Breast epithelium (tissue), 4 donors: ENCODE measurements at regions not wholly inside any gene's neighbourhood (a gene's known extent, or its start where the extent isn't known, plus 50 kb on each side); places are given as distances from the start of the nearest gene placed in this dataset.

Experiments used
- DNase-seq, 2 donors: peaks; one replicate each; pipeline ENCODE4 v3.0.0-alpha.2; 2019; ENCODE audit warnings: low spot score in 2 of 2
- H3K27ac ChIP-seq, 2 donors: fragments of 200-600 bp; sonication (generic) in 1 of 2; one replicate each; pipeline ENCODE4 v1.5.1; 2016 to 2019; ENCODE audit warnings: mild to moderate bottlenecking in 1 of 2
- H3K27me3 ChIP-seq, 2 donors: fragments of 200-600 bp; sonication (generic) in 1 of 2; one replicate each; pipeline versions ENCODE4 v1.5.1 to v1.6.0; 2017 to 2019; ENCODE audit warnings: control low read depth in 1 of 2, mild to moderate bottlenecking in 1 of 2
- H3K36me3 ChIP-seq: fragments of 200-600 bp; one replicate; pipeline ENCODE4 v1.5.1; 2019
- H3K4me1 ChIP-seq, 2 donors: fragments of 200-600 bp; sonication (generic); one replicate each; pipeline ENCODE4 v1.5.1; 2016 to 2019; ENCODE audit warnings: control low read depth in 1 of 2
- H3K4me3 ChIP-seq, 3 donors: fragments of 200-600 bp; sonication (generic); 1 replicate in 2 of 3; 2 replicates in 1 of 3; pipeline ENCODE4 v1.5.1; 2016 to 2019; ENCODE audit warnings: mild to moderate bottlenecking in 3 of 3, moderate library complexity in 2 of 3
- H3K9me3 ChIP-seq, 2 donors: fragments of 200-600 bp; sonication (generic) in 1 of 2; one replicate each; pipeline ENCODE4 v1.5.1; 2016 to 2019; ENCODE audit warnings: control low read depth in 1 of 2
- CTCF ChIP-seq, 3 donors: fragments of 450-650 bp; IDR thresholded peaks; one replicate each; pipeline ENCODE4 v1.5.1; 2016 to 2017; ENCODE audit warnings: antibody characterized with exemption in 3 of 3, mild to moderate bottlenecking in 3 of 3, moderate library complexity in 3 of 3
- POLR2A ChIP-seq: fragments of 450-650 bp; IDR thresholded peaks from one replicate; pipeline ENCODE4 v1.6.1; 2016; ENCODE audit warnings: antibody characterized with exemption, mild to moderate bottlenecking, moderate library complexity
- POLR2AphosphoS5 ChIP-seq, 3 donors: sonication (generic); formaldehyde crosslinking; IDR thresholded peaks; one replicate each; pipeline ENCODE4 v1.6.1; 2017; ENCODE audit warnings: antibody characterized with exemption in 3 of 3
- intact Hi-C: fragments of 100-400 bp; cut with DNase I; formaldehyde crosslinking; loops from one replicate; pipeline ENCODE4 v1.15.1; 2023; ENCODE audit warnings: low total_unique reads

- TF ChIP-seq CTCF (IDR thresholded peaks at IDR 0.05) (no peak), POLR2AphosphoS5 (IDR thresholded peaks at IDR 0.05) (no peak), POLR2A (no peak)
- Histone ChIP-seq H3K4me3 (no peak overlapping the region), H3K27me3 (no peaks in the 10 kb centered on the region), H3K36me3 (no peaks in the 10 kb centered on the region), H3K9me3 (peaks cover 7 to 12% of the 10 kb centered on the region in 2 donors), H3K27ac (no peak overlapping the region), H3K4me1 (no peaks in the 10 kb centered on the region)
- intact Hi-C loops = no loop called here
- DNase-seq = peak in 1 of 2 donors; percentile 18
Observed at GRCh38 chr1:118785246-118785645, 202.9 kb downstream of the TBX15 start.

- DNase-seq = no peak
- intact Hi-C loops = no loop called here
- Histone ChIP-seq H3K27ac (no peak overlapping the region), H3K27me3 (no peaks in the 10 kb centered on the region), H3K4me1 (no peaks in the 10 kb centered on the region), H3K36me3 (no peaks in the 10 kb centered on the region), H3K9me3 (no peaks in the 10 kb centered on the region), H3K4me3 (no peak overlapping the region)
- TF ChIP-seq POLR2A (no peak), CTCF (IDR thresholded peaks at IDR 0.05) (no peak), POLR2AphosphoS5 (IDR thresholded peaks at IDR 0.05) (no peak)
Observed at GRCh38 chr1:118783095-118783758, 204.9 kb downstream of the TBX15 start.

GRCh38 chr1:118773656-118774055 is 214.5 kb downstream of the TBX15 start:
- no peak overlapping the region for H3K27ac ChIP-seq
- H3K27me3 ChIP-seq = no peaks in the 10 kb centered on the region
- H3K4me1 ChIP-seq = no peaks in the 10 kb centered on the region
- TF ChIP-seq POLR2A = no peak
- TF ChIP-seq POLR2AphosphoS5 (IDR thresholded peaks at IDR 0.05) = no peak
- TF ChIP-seq CTCF (IDR thresholded peaks at IDR 0.05) = no peak
- no peak for DNase-seq
- intact Hi-C loops = no loop called here
- H3K4me3 ChIP-seq = no peak overlapping the region
- H3K36me3 ChIP-seq = no peaks in the 10 kb centered on the region
- H3K9me3 ChIP-seq = peaks cover 4 to 6% of the 10 kb centered on the region in 2 donors

- Histone ChIP-seq H3K27ac (no peak overlapping the region), H3K27me3 (no peaks in the 10 kb centered on the region), H3K36me3 (no peaks in the 10 kb centered on the region), H3K4me1 (no peaks in the 10 kb centered on the region), H3K9me3 (peaks cover 0 to 15% of the 10 kb centered on the region in 2 donors), H3K4me3 (no peak overlapping the region)
- DNase-seq = no peak
- no peak for TF ChIP-seq POLR2AphosphoS5 (IDR thresholded peaks at IDR 0.05)
- TF ChIP-seq POLR2A = no peak
- no peak for TF ChIP-seq CTCF (IDR thresholded peaks at IDR 0.05)
- intact Hi-C loops = no loop called here
Observed at GRCh38 chr1:118767971-118768370, 220.2 kb downstream of the TBX15 start.

GRCh38 chr1:118753976-118754375 is 234.2 kb downstream of the TBX15 start:
- H3K27ac ChIP-seq = no peak overlapping the region
- no peaks in the 10 kb centered on the region for H3K4me1 ChIP-seq
- no peaks in the 10 kb centered on the region for H3K27me3 ChIP-seq
- H3K9me3 ChIP-seq = no peaks in the 10 kb centered on the region
- intact Hi-C loops = no loop called here
- H3K4me3 ChIP-seq = no peak overlapping the region
- TF ChIP-seq POLR2AphosphoS5 (IDR thresholded peaks at IDR 0.05) (no peak), CTCF (IDR thresholded peaks at IDR 0.05) (no peak), POLR2A (no peak)
- no peaks in the 10 kb centered on the region for H3K36me3 ChIP-seq
- no peak for DNase-seq
